GM21515 (cell line): ENCODE measurements at regions not wholly inside any gene's neighbourhood (a gene's known extent, or its start where the extent isn't known, plus 50 kb on each side); places are given as distances from the start of the nearest gene placed in this dataset.
"Not testable (repeated sequence)": the region's sequence is repeated elsewhere in the genome, so short reads cannot be mapped to it uniquely, and the experiment has no call there.

Source experiments
- ATAC-seq: cut with Tn5 transposase; IDR thresholded peaks from one replicate; pipeline ENCODE4 v1.9.1; 2021; ENCODE audit not compliant: unreplicated experiment

- ATAC-seq, result no peak
Measured at GRCh38 chr11:97498891-97499290, 1109.1 kb downstream of the JRKL start.

GRCh38 chr11:97502201-97502600 is 1112.4 kb downstream of the JRKL start:
- ATAC-seq, result no peak

- ATAC-seq, result no peak
Measured at GRCh38 chr11:97506076-97506759, 1116.4 kb downstream of the JRKL start.

DNA sequence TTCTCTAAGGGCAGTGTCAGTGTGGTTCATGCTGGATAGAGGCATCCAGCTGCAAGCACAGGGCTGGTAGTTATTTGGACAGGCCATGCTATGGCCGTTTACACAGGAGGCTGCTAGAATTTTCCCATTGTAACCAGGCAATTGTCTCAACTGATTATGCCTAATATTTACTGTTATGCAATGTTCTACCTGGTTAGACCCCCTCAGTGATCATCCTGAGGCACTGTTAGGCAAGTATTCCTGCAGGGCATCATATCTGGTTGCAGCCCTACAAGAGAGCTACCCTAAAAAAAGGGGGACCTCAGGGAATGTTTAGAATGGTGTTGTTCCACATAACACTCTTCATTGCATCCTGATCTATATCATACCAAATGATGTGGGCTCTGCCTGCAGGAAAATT is 1124.6 kb downstream of the JRKL start:
- no peak for ATAC-seq

GRCh38 chr11:97516688-97517087 is 1126.9 kb downstream of the JRKL start:
- ATAC-seq, result no peak

GRCh38 chr11:97525273-97525672 is 1135.5 kb downstream of the JRKL start:
- no peak for ATAC-seq

DNA sequence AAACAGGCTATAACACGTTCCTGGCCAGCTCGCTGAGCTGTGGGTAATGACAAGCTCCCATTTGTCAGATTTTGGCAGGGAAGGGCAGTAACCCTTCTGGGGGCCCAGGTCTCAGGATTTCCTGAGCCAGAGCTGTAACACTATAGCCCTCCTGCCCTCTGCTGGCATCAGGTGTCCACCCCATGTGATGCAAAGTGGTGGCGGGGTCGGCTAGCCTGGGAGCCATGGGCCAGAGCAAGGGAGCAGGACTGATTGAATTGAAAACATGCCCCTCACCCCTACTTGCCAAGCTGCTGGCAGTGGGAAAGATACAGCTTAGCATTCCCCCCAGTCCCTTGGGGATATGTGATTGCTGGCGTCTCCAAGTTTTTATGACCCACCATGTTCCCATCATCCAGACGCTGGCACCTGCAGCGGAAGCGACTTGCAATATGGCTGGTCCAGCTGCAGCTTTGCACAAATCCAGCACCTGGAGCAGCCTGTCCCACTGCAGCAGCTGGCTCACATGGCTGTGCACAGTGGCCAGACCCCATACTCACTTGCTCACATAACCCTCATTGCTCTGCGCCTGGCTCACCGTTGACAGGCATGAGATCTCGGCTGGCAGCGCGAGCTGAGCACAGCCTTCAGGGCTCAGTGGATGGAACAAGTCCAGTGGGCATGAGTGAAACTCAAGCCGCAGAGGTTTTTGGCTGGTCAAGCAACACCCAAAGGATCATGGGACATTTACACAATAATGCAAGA is 1147.8 kb downstream of the JRKL start:
- no peak for ATAC-seq

DNA sequence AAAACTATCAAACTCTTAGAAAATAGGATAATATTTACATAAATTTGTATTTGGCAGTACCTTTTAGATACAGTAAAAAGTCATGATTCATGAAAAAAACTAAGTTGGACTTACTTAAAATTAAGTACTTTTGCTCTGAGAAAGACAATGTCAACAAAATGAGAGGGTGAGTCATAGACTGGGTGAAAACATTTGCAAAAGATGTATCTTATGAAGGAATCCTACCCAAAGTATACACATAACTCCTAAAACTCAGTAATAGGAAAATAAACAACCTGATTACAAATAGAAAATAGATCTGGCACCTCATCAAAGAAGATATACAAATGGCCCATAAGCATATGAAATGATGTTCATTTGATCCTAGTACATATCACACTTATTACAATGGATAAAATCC is 1154.6 kb downstream of the JRKL start:
- ATAC-seq, result no peak

DNA sequence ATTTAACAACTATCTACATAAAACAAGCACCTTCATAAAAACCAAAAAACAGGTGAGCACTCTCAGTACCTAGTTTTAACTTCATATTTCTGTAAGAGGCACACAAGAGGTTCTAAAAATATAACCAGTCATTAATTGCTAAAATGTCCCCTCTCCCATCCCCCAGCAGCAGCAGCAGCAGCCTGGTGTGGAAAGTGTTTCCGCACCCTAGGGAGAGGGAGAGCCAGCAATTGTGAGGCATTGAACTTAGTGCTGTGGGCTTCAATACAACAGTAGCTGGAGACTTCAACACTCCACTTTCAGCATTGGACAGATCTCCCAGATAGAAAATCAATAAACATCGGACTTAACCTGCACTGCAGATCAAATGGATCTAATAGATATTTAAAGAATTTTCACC is 1158.5 kb downstream of the JRKL start:
- ATAC-seq, result no peak

DNA sequence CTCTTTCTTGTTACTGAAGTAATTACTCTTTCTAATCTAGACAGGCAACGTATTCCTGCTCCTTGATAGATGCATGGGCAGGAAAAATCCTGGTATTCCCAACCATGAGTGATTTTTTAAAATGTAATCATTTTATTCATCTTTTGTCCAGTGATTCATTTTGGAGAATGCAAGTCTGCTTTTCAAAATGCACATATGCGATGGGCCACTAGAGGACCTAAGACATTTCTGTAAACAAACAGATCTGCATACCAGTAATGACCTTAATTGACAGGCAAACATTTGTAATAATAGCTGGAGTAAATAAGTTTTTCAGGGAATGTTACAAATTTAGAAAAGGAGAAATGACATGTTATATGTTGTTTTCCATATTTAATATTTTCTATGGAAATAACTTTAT is 1167.6 kb downstream of the JRKL start:
- ATAC-seq, result no peak

DNA sequence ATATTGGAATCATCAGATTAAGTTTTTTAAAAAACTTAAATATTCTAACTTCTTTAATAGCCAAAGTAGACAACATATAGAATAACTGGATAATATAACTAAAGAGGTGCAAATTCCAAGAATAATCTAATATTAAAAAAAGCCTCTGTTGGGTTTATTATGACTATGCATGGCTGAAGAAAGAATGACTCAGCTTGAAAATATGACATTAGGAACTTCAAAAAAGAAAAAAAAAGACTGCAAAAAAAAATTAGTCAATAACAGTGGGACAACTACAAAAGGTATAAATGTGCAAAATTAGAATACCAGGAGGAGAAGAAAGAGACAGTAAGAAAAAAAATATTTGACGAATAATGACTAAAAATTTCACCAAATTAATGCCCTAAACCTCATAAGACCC is 1178.0 kb downstream of the JRKL start:
- ATAC-seq, result no peak

DNA sequence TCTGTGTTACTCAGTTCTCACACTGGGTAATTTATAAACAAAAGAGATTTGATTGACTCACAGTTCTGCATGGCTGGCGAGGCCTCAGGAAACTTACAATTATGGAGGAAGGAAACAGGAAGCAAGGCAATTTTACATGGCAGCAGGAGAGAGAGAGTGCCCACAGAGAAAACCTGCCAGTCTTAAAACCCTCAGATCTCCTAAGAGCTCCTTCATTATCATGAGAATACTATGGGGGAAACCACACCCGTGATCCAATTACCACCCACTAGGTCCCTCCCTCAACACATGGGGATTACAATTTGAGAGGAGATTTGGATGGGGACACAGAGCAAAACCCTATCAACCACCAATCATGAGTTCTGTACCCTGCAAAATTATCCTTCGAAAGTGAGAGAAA is 1180.8 kb downstream of the JRKL start:
- no peak for ATAC-seq

DNA sequence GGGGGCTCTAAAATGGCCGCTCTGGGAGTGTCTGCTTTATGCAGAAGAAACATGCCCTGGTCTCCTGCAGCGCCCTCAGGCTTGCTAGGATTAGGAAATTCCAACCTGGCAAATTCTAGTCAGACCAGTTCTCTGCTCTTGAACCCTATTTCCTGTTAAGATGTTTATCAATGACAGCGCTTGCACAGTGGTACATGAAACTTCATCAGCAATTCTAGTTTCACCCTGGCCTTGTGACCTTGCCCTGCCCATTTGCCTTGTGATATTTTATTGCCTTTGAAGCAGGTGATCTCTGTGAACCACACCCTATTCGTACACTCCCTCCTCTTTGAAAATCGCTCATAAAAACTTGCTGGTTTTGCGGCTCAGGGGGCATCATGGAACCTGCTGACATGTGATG is 1184.0 kb downstream of the JRKL start:
- not testable (repeated sequence) for ATAC-seq

- ATAC-seq, result no peak
Measured at GRCh38 chr11:97574976-97575665, 1185.3 kb downstream of the JRKL start.

- no peak for ATAC-seq
Measured at GRCh38 chr11:97607291-97608000, 1217.6 kb downstream of the JRKL start.

GRCh38 chr11:97610000-97610399 is 1220.2 kb downstream of the JRKL start:
- no peak for ATAC-seq

DNA sequence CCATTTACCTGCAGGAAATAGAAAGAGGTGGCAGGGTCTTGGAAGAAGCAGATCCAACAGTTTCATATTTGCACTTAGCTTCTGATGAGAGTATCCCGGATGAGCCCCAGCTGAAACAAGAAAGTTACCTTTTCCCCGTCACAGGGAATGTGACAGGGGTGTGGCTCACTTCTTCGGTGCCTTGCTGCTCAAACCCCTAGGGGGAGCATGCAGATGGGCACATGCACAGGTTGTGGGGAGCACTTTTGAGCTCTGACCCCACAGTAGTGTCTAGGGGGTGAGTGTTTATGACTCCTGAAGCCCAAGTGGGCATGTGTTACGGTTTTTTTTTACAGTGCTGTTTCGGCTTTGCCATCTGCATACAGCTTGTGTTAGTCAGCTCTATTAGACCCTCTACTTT is 1221.0 kb downstream of the JRKL start:
- ATAC-seq, result no peak

DNA sequence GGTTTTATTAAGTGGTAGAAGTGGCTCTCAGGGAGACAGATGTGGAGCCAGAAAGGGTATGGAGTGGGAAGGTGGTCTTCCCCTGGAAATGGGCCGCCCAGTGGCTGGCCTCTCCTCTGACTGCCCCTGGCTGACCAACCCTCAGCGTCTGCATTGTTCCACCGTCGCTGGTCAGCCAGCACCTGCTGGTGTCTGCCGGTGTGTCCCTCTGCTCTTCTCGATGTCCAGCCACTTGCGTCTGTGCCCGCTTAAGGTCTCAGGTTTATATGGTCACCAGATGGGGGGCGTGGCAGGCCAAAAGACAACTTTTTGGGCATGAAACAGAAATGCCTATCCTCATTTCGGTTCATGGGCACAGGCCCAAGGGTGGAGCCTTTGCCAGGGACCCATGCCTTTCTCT is 1221.5 kb downstream of the JRKL start:
- ATAC-seq, result no peak

- ATAC-seq, result no peak
Measured at GRCh38 chr11:97614606-97615005, 1224.8 kb downstream of the JRKL start.

GRCh38 chr11:97615546-97615945 is 1225.7 kb downstream of the JRKL start:
- no peak for ATAC-seq

- ATAC-seq, result no peak
Measured at GRCh38 chr11:97617031-97617430, 1227.2 kb downstream of the JRKL start.

GRCh38 chr11:97620007-97620406 is 1230.2 kb downstream of the JRKL start:
- ATAC-seq, result no peak
